ENCODE measurements at regions not wholly inside any gene's neighbourhood (a gene's known extent, or its start where the extent isn't known, plus 50 kb on each side); places are given as distances from the start of the nearest gene placed in this dataset.

GRCh38 chr5:154627698-154628678, 127.2 kb upstream of the LARP1 start:
- Mint-ChIP-seq H3K4me3 (no peak overlapping the region), H3K36me3 (no peaks in the 10 kb centered on the region), H3K27me3 (peaks cover 4 to 7% of the 10 kb centered on the region in 2 donors), H3K4me1 (no peaks in the 10 kb centered on the region), H3K27ac (peak overlapping the region in 1 of 8 donors; percentile 82), H3K9me3 (no peaks in the 10 kb centered on the region)
- Histone ChIP-seq H3K27me3 (ENCODE audit: insufficient read depth, low read length, poor library complexity, severe bottlenecking) (no peaks in the 10 kb centered on the region), H3K4me3 (ENCODE audit: low read length) (no peak overlapping the region), H3K27ac (ENCODE audit: low read depth, low read length) (no peak overlapping the region), H3K9me3 (ENCODE audit: low read length) (no peaks in the 10 kb centered on the region), H3K4me1 (ENCODE audit: insufficient read depth, low read length) (no peaks in the 10 kb centered on the region), H3K36me3 (ENCODE audit: insufficient read depth, low read length) (no peaks in the 10 kb centered on the region)
- ChIA-PET CTCF (no interaction called here), POLR2A (no interaction called here)
- DNase-seq, result no peak

DNA sequence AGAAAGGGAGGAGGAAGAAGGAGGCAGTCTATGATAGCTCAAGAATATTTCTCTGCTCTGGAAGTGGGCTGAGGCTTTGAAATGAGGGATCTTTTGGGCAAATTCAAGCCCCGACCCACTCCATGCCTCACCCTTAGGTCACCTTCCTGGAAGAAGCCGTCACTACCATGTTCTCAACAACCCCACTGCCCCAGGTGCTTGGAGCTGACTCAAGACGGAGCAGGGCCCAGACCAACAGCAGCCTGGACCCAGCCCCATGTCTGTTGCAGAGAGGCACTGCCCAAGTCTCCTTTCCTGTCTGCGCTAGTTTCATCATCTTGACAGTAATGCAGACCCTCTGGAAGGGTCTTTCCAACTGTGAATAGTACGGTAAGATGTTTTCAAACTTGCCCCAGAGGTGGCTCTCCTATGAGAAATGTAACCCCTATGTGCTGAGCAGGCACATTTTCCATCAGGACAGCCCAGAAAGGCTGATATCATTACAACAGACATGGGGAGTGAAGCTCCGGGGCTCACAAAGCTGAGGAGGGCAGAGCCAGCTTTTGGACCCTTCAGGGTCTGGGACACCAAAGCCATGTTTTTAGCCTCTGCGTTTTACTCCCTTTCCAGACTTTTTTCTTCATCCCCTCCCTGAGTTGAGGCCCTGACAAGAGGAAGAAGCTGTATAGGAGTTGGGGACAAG, 128.2 kb upstream of the LARP1 start:
- no peaks in the 10 kb centered on the region for H3K4me1 Mint-ChIP-seq
- no peak overlapping the region for H3K4me3 Mint-ChIP-seq
- Histone ChIP-seq H3K4me3 (ENCODE audit: low read length) (no peak overlapping the region), H3K4me1 (ENCODE audit: insufficient read depth, low read length) (no peaks in the 10 kb centered on the region), H3K36me3 (ENCODE audit: insufficient read depth, low read length) (no peaks in the 10 kb centered on the region), H3K9me3 (ENCODE audit: low read length) (no peaks in the 10 kb centered on the region), H3K27me3 (ENCODE audit: insufficient read depth, low read length, poor library complexity, severe bottlenecking) (no peaks in the 10 kb centered on the region), H3K27ac (ENCODE audit: low read depth, low read length) (no peak overlapping the region)
- no peak overlapping the region for H3K27ac Mint-ChIP-seq
- ChIA-PET CTCF (no interaction called here), POLR2A (no interaction called here)
- peaks cover 4 to 7% of the 10 kb centered on the region in 2 donors for H3K27me3 Mint-ChIP-seq
- no peak for DNase-seq
- H3K36me3 Mint-ChIP-seq, result no peaks in the 10 kb centered on the region
- H3K9me3 Mint-ChIP-seq, result no peaks in the 10 kb centered on the region

GRCh38 chr5:154625031-154625430, 130.1 kb upstream of the LARP1 start:
- POLR2A ChIA-PET, result no interaction called here
- Mint-ChIP-seq H3K27me3 (peaks cover 1 to 11% of the 10 kb centered on the region in 2 donors), H3K9me3 (no peaks in the 10 kb centered on the region), H3K27ac (no peak overlapping the region), H3K36me3 (no peaks in the 10 kb centered on the region), H3K4me3 (no peak overlapping the region), H3K4me1 (no peaks in the 10 kb centered on the region)
- no peaks in the 10 kb centered on the region for H3K27me3 ChIP-seq (ENCODE audit: insufficient read depth, low read length, poor library complexity, severe bottlenecking)
- DNase-seq, result no peak
- CTCF ChIA-PET, result no interaction called here
- no peaks in the 10 kb centered on the region for H3K9me3 ChIP-seq (ENCODE audit: low read length)
- no peaks in the 10 kb centered on the region for H3K36me3 ChIP-seq (ENCODE audit: insufficient read depth, low read length)
- H3K4me3 ChIP-seq (ENCODE audit: low read length), result no peak overlapping the region
- no peak overlapping the region for H3K27ac ChIP-seq (ENCODE audit: low read depth, low read length)
- no peaks in the 10 kb centered on the region for H3K4me1 ChIP-seq (ENCODE audit: insufficient read depth, low read length)

DNA sequence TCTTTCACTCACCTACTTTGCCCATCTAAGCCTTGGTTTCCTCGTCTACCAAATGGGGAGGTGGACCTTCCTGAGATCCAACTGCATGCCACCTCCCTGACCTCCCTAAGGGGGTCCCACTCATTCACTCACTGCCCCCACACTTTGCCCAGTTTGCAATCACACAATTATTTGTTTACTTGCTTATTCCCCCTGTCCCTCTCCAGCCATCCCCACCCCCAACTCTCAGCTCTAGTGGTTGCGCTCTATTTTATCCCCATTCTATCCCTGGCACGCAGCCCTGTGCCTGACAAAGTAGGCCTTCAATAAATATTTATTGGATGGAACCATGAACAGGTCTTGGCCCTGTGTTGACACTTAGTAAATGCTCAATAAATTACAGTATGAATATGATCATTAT, 130.8 kb upstream of the LARP1 start:
- POLR2A ChIA-PET, result no interaction called here
- H3K4me3 ChIP-seq (ENCODE audit: low read length), result no peak overlapping the region
- H3K4me1 Mint-ChIP-seq, result no peaks in the 10 kb centered on the region
- no peak for DNase-seq
- H3K36me3 Mint-ChIP-seq, result no peaks in the 10 kb centered on the region
- H3K27me3 ChIP-seq (ENCODE audit: insufficient read depth, low read length, poor library complexity, severe bottlenecking), result no peaks in the 10 kb centered on the region
- H3K36me3 ChIP-seq (ENCODE audit: insufficient read depth, low read length), result no peaks in the 10 kb centered on the region
- H3K9me3 ChIP-seq (ENCODE audit: low read length), result no peaks in the 10 kb centered on the region
- H3K9me3 Mint-ChIP-seq, result no peaks in the 10 kb centered on the region
- H3K4me1 ChIP-seq (ENCODE audit: insufficient read depth, low read length), result no peaks in the 10 kb centered on the region
- H3K27ac ChIP-seq (ENCODE audit: low read depth, low read length), result no peak overlapping the region
- no peak overlapping the region for H3K27ac Mint-ChIP-seq
- no peak overlapping the region for H3K4me3 Mint-ChIP-seq
- H3K27me3 Mint-ChIP-seq, result peaks cover 4 to 11% of the 10 kb centered on the region in 2 donors
- CTCF ChIA-PET, result no interaction called here

DNA sequence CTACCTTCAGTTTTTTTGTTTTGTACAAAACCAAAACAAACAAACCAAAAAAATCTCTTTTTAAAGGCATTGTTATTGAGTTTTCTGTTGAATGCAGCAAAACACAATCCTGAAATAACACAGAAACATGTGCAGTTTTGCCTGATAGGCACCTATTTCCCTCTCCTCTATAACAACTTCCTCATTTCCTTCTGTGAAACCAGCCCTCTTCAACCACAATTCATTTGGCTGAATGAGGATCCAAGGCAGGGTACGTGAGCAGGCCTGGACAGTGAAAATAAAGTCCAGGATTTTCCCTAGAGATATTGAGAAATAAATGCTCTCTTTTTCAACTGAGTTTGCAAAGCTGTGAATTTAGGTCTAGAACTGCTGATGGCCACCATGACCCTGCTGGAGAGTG, 134.8 kb upstream of the LARP1 start:
- no peaks in the 10 kb centered on the region for H3K9me3 Mint-ChIP-seq
- Histone ChIP-seq H3K9me3 (ENCODE audit: low read length) (no peaks in the 10 kb centered on the region), H3K4me3 (ENCODE audit: low read length) (no peak overlapping the region), H3K36me3 (ENCODE audit: insufficient read depth, low read length) (no peaks in the 10 kb centered on the region), H3K4me1 (ENCODE audit: insufficient read depth, low read length) (no peaks in the 10 kb centered on the region), H3K27me3 (ENCODE audit: insufficient read depth, low read length, poor library complexity, severe bottlenecking) (no peaks in the 10 kb centered on the region), H3K27ac (ENCODE audit: low read depth, low read length) (no peak overlapping the region)
- H3K36me3 Mint-ChIP-seq, result no peaks in the 10 kb centered on the region
- peaks cover 6 to 20% of the 10 kb centered on the region in 2 donors for H3K27me3 Mint-ChIP-seq
- H3K4me1 Mint-ChIP-seq, result no peaks in the 10 kb centered on the region
- no peak for DNase-seq
- ChIA-PET POLR2A (no interaction called here), CTCF (no interaction called here)
- no peak overlapping the region for H3K4me3 Mint-ChIP-seq
- H3K27ac Mint-ChIP-seq, result no peak overlapping the region

- Mint-ChIP-seq H3K9me3 (no peaks in the 10 kb centered on the region), H3K4me1 (no peaks in the 10 kb centered on the region), H3K4me3 (no peak overlapping the region), H3K27ac (no peak overlapping the region), H3K36me3 (no peaks in the 10 kb centered on the region), H3K27me3 (peaks cover 14 to 31% of the 10 kb centered on the region in 2 donors)
- Histone ChIP-seq H3K27me3 (ENCODE audit: insufficient read depth, low read length, poor library complexity, severe bottlenecking) (peaks cover 4% of the 10 kb centered on the region), H3K9me3 (ENCODE audit: low read length) (no peaks in the 10 kb centered on the region), H3K4me3 (ENCODE audit: low read length) (no peak overlapping the region), H3K4me1 (ENCODE audit: insufficient read depth, low read length) (no peaks in the 10 kb centered on the region), H3K36me3 (ENCODE audit: insufficient read depth, low read length) (no peaks in the 10 kb centered on the region), H3K27ac (ENCODE audit: low read depth, low read length) (no peak overlapping the region)
- ChIA-PET POLR2A (no interaction called here), CTCF (interaction anchor here (1.9 kb wide), 1 partner anchor 12 kb away, joined by 7 read pairs; no protein-coding TSS in a partner anchor)
- no peak for DNase-seq
These were observed 136.5 kb upstream of the LARP1 start for GRCh38 chr5:154618696-154619095.

DNA sequence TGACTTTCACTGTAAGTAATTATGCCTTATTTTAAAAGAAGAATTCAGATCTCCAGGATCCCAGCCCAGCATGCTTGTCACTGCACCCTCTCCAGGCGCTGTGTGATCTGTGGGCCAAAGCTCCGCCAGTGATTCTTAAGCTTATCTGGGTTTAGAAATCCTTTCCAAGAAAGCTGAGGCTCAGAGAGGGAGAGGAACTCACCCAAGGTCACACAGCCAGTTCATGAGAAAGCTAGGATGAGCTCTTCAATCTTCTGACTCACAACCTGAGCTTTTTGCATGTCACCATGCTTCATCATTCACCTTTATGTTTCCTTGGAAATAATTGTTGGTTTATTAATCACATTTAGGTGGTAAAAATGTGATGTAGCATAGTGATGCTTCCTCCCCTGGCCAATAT, 136.6 kb upstream of the HAND1 start:
- no peaks in the 10 kb centered on the region for H3K36me3 Mint-ChIP-seq
- H3K4me1 ChIP-seq (ENCODE audit: insufficient read depth, low read length), result no peaks in the 10 kb centered on the region
- no peak overlapping the region for H3K4me3 ChIP-seq (ENCODE audit: low read length)
- DNase-seq, result no peak
- ChIA-PET CTCF (no interaction called here), POLR2A (no interaction called here)
- peaks cover 6 to 15% (median 12%) of the 10 kb centered on the region in 3 donors for H3K4me1 Mint-ChIP-seq
- no peaks in the 10 kb centered on the region for H3K9me3 ChIP-seq (ENCODE audit: low read length)
- H3K9me3 Mint-ChIP-seq, result peaks cover 0 to 2% (median 0%) of the 10 kb centered on the region in 5 donors
- H3K4me3 Mint-ChIP-seq, result no peak overlapping the region
- no peak overlapping the region for H3K27ac Mint-ChIP-seq
- H3K27me3 ChIP-seq (ENCODE audit: insufficient read depth, low read length, poor library complexity, severe bottlenecking), result peaks cover 9% of the 10 kb centered on the region
- H3K27ac ChIP-seq (ENCODE audit: low read depth, low read length), result no peak overlapping the region
- peaks cover 39 to 54% of the 10 kb centered on the region in 2 donors for H3K27me3 Mint-ChIP-seq
- H3K36me3 ChIP-seq (ENCODE audit: insufficient read depth, low read length), result no peaks in the 10 kb centered on the region

- CTCF ChIA-PET, result no interaction called here
- POLR2A ChIA-PET, result no interaction called here
These were observed 136.1 kb upstream of the HAND1 start for GRCh38 chr5:154614125-154614524.

More at GRCh38 chr5:154614125-154614524, 136.1 kb upstream of the HAND1 start:
- H3K4me1 ChIP-seq (ENCODE audit: insufficient read depth, low read length), result no peaks in the 10 kb centered on the region
- no peaks in the 10 kb centered on the region for H3K9me3 ChIP-seq (ENCODE audit: low read length)
- Mint-ChIP-seq H3K36me3 (no peaks in the 10 kb centered on the region), H3K27ac (no peak overlapping the region), H3K27me3 (peaks cover 44 to 59% of the 10 kb centered on the region in 2 donors), H3K9me3 (peaks cover 0 to 2% (median 0%) of the 10 kb centered on the region in 5 donors), H3K4me3 (no peak overlapping the region), H3K4me1 (peaks cover 6 to 15% (median 12%) of the 10 kb centered on the region in 3 donors)
- no peak for DNase-seq
- H3K36me3 ChIP-seq (ENCODE audit: insufficient read depth, low read length), result no peaks in the 10 kb centered on the region
- no peak overlapping the region for H3K27ac ChIP-seq (ENCODE audit: low read depth, low read length)
- H3K27me3 ChIP-seq (ENCODE audit: insufficient read depth, low read length, poor library complexity, severe bottlenecking), result peaks cover 9% of the 10 kb centered on the region
- H3K4me3 ChIP-seq (ENCODE audit: low read length), result no peak overlapping the region
